Lung microvascular endothelial cell (primary cell): ENCODE measurements at regions not wholly inside any gene's neighbourhood (a gene's known extent, or its start where the extent isn't known, plus 50 kb on each side); places are given as distances from the start of the nearest gene placed in this dataset.
"Not testable (repeated sequence)": the region's sequence is repeated elsewhere in the genome, so short reads cannot be mapped to it uniquely, and the experiment has no call there.

Experiments
- DNase-seq, 2 donors: peaks; one replicate each; pipeline versions ENCODE4 v3.0.0 to v3.0.0-alpha.2; 2010; ENCODE audit warnings: low read depth in 2 of 2

- peak in 1 of 2 donors; percentile 5 for DNase-seq
Measured at GRCh38 chr17:5747276-5747675, 163.0 kb upstream of the NLRP1 start.

- no peak for DNase-seq
Measured at GRCh38 chr17:5747964-5748363, 163.7 kb upstream of the NLRP1 start.

DNA sequence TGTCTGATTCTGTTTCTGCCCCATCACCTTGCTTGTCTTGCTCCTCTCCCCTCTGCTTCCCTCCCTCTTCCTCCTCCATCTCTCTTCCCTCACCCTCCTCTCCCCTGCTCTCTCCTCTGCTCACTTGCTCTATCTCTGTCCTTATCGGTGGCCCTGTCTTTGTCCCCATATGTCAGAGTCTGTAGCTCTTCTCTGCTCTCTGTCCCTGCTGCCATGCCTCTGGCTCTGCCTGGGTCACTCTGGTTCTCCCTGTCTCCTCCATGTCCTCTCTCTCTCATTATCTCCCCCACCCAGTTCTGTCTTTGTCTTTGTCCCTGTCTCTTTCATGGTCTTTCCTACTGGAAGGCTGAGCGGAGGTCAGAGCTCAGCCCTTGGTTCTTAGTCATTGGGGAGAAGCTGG lies 169.1 kb upstream of the NLRP1 start:
- no peak for DNase-seq

DNA sequence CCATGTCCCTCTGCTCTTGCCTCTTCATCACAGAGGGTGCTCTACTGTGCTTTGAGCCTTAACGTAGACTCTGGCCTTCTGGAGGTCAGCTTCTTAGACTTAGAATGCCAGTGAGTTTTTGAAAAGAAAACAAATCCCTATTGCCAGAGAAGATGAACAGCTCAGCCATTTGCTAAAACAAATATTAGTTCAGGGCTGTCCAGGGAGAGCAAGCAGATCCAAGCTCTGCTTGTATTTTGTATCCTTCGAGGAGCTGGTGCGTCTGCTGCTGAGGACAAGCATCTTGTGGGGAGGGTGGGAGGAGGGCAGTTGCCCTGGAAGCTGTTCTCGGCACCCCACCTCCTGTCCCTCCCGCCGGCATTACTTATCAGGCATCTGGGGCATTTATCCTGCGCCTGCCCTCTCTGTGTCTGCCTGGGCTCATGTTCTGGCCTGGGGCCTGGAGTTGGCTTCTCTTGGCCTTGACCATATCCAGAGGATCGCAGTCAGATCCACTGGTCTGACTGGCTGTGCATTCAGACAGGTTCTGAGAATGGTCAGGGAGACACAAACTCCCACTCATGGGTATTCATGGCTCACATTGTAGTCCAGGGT lies 173.1 kb upstream of the NLRP1 start:
- no peak for DNase-seq

DNA sequence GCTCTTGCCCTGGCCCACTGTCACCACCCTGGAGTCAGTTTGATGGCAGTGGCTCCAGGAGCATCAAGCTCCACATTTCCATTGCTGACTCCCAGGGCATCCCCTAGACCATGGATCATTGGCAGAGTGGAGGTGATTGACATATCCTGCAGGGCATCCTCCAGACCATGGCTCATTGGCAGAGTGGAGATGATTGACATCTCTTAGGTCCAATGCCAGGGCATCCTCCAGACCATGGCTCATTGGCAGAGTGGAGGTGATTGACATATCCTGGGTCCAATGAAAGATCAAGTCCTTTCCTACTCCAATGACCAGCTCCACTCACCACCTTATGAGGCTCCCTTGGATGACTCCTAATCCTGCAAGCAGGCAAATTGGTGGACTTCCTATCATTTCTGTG lies 174.3 kb upstream of the NLRP1 start:
- DNase-seq, result peak; percentile 49 to 82

DNA sequence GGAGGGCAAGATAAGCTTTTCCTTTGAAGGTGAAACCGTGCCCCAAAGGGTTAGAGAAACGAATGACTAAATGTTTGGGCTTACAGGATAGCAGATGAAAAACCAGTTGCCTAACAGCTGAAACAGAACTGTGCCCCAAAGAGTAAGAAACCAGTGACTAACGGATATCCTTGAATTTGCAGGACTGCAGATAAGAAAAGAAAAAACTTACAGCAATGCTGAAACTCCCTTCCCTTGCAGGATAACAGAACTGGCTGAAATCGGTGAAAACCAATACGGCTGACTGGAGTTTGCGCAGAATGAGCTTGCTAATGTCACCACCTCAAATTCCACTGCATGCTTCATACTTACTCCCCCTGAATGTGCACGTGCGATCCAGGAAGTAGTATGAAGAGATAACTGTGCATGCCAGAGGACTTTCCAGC lies 175.2 kb upstream of the NLRP1 start:
- peak; percentile 28 to 84 for DNase-seq

DNA sequence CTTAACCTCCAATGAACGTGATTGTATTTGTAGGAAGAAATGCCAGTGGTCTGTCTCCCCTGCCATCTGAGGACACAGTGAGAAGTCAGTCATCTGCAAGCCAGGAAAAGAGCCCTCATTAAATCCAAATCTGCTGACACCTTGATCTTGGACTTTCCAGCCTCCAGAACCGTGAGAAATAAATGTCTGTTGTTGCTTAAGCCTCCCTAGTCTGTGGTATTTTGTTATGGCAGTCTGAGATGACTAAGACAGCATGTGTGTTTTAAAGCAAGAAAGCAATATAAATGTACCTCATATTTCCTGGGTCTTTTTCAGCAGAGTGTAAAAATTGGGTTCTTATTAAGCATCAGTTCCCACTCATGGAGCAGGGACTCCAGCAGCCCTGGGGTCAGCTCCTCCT lies 177.9 kb upstream of the NLRP1 start:
- no peak for DNase-seq

DNA sequence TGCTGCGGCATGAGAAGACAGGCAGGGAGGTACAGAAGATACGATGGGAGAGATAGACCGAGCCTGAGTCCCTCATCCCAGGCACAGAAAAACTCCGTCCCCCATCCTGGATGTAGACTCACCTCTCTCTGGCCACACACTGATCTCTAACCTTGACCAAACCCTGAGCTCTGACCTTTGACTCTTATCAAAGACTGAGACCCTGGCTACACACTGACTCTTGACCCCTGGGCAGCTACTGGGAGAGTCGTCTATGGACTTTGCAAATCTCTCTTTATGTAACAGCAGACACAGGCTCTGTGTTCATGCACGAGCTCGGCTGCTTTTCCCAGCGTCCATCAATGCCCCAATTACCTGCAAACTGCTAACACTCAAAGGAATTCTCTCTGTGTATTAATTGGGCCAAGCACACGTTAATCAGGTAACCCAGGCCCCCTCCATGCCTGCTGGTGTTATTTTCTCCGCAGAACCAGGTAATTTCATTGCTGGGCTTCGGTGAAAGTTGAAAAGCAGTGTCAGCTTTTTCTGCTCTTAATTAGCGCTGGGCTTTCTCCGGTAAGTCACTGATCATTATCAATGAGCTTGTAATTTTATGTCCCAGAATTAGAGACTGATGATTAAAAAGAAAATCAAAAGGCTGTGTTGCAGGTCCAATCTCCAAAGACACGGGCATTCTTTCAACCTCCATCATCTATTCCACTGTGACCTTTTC lies 179.4 kb upstream of the NLRP1 start:
- DNase-seq, result no peak

- peak in 1 of 2 donors; percentile 17 for DNase-seq
Measured at GRCh38 chr17:5769593-5770354, 185.5 kb upstream of the NLRP1 start.

DNA sequence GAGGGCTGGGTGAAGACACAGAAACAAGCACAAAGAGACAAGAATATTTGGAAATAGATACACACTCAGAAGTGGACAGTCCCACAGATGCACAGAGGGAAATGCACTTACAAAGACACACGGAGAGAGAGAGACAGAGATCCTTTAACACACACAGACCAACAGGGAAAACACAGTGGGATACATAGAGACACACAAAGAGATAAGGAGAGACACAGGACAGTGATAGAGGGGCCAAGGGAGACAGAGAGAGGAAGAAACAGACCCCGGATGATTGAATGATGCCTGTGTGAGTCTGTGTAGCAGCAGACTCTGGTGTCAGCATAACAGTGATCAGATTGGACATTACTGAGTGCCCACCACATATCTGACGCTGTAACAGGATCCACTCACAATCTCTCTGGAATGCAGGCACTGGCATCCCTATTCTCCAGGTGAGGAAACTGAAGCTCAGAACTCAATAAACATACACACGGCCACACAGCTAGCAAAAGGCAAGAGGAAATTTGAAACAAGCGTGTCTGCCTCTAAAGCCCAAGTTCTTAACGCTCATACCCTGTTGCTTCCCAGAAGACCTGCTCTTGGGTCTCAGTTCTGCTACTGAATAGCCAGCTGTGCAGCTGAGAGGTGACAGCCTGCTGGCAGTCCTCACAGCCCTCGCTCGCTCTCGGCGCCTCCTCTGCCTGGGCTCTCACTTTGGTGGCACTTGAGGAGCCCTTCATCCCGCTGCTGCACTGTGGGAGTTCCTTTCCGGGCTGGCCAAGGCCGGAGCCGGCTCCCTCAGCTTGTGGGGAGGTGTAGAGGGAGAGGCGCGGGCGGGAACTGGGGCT lies 186.3 kb upstream of the NLRP1 start:
- no peak for DNase-seq

DNA sequence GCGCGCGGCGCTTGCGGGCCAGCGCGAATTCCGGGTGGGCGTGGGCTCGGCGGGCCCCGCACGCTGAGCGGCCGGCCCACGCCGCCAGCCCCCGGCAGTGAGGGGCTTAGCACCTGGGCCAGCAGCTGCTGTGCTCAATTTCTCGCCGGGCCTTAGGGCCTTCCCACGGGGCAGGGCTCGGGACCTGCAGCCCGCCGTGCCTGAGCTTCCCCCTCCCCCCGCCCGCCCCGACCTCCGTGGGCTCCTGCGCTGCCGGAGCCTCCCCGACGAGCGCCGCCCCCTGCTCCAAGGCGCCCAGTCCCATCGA lies 186.9 kb upstream of the NLRP1 start:
- DNase-seq, result not testable (repeated sequence)

DNA sequence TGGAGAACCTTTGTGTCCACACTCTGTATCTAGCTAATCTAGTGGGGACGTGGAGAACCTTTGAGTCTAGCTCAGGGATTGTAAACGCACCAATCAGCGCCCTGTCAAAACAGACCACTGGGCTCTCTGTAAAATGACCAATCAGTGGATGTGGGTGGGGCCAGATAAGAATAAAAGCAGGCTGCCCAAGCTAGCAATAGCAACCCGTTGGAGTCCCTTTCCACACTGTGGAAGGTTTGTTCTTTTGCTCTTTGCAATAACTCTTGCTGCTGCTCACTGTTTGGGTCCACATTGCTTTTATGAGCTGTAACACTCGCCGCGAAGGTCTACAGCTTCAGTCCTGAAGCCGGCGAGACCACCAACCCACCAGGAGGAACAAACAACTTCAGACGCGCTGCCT lies 187.7 kb upstream of the NLRP1 start:
- DNase-seq, result not testable (repeated sequence)

DNA sequence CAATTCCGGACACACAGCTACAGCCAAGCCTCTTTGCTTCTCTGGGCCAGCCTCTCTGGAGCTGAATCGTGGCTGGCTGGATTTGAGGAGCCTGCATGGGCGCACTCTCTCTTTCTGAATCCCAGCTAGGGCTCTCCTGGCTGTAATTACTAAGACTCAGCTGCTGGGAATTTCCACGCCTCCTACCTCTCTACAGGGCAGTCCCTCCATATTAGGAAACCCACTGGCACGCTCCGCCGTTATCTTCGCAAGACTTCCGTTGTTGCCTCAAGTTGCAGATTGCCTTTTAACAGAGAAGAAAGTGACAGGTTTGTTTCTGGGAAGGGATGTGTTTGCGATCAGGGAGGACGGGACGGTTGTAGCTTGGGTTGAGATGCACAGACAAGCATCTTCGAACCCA lies 188.4 kb upstream of the NLRP1 start:
- DNase-seq, result no peak

DNA sequence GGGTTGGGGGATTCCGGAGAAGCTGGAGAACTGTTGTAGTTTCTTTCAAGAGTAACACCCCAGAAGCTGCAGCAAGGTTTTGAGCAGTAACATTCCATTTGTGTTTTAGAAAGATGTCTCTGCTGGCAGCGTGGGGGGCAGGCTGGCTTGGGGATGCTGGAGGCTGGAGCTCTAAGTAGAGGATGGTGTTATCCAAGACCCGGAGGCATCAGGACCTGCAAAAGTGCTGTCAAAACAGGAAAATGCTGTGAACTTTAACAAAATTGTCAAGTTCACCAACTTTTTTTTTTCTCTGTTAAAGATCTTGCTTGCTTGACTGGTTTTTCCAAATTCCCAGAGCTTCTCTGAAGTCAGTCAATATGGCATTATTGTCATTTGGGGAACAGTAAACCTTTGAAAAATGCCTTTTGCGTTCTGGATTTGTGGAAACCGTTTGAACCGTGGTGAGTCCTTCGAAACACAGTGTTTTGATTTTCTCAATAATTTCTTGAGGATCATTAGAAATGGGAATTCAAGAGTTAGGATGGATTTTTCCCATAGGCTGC lies 189.6 kb upstream of the NLRP1 start:
- DNase-seq, result no peak

GRCh38 chr17:5775098-5775497 lies 190.8 kb upstream of the NLRP1 start:
- no peak for DNase-seq

DNA sequence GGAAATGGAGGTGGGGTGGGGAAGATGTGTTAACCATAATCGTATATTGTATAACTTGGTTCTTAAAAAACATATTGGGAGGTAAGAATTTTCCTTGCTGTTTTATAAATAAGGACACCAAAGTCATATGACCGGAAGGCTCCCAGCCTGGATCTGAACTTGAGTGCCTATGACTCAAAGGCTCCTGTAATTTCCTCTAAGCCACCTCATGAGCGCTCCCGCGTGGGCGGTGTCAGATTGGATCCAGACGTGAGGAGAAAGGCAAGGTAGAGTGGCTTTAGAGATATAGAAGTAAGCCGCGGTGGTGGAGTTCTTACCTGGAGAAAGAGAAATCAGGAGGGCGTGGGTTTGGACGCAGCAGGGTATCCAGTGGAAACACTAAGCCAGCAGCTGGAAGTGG lies 196.2 kb upstream of the NLRP1 start:
- DNase-seq, result peak in 1 of 2 donors; percentile 73

- DNase-seq, result no peak
Measured at GRCh38 chr17:5781236-5781927, 197.1 kb upstream of the NLRP1 start.

- no peak for DNase-seq
Measured at GRCh38 chr17:5783269-5783668, 199.0 kb upstream of the NLRP1 start.

GRCh38 chr17:5783851-5784250 lies 199.5 kb upstream of the NLRP1 start:
- DNase-seq, result no peak

DNA sequence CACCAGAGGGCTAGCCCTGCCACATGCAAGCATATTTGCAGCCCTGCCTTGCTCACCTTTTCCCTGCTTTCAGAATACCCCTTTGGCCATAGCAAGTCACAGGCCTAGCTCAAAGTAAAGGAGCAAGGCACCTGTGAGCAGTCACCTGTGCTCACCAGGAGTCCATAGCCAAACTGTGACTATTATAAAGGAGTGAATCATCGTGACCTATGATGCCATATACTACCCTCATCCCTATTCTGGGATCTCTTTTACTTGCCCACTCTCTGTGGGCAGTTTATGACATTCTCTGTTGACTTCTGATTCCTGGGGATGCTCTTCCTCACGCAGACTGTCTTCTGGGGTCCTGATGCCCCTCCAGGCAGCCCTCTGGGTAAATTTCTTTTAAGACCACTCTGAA lies 200.5 kb upstream of the NLRP1 start:
- DNase-seq, result no peak

DNA sequence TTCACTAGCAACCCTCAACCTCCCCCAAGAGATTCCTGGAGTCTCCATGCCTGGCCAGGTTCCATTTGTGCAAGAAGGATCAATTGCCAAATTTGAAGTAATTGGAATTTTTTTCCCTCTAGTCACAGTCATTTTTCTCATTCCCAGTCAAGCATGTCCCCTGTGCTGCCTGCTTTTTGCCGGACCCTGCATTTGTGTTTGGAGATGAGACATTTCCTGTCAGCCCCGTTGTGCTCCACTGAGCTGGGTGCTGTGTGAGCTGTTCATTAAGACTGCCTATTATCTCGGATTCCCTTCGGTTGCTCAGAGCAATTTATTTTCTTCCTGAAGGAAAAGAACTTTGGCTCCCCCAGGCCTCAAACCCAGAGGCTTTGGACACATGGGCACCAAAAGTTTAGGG lies 201.0 kb upstream of the NLRP1 start:
- DNase-seq, result peak; percentile 27 to 84
